ENCODE measurements at regions not wholly inside any gene's neighbourhood (a gene's known extent, or its start where the extent isn't known, plus 50 kb on each side); places are given as distances from the start of the nearest gene placed in this dataset.

GRCh38 chr1:67615886-67616285 lies 69.1 kb upstream of the GADD45A start:
- no peak for DNase-seq
- Histone ChIP-seq H3K36me3 (ENCODE audit: control insufficient read depth, insufficient read depth, low read length) (no peaks in the 10 kb centered on the region), H3K4me3 (ENCODE audit: low read length) (no peak overlapping the region), H3K27ac (ENCODE audit: low read length) (no peak overlapping the region), H3K27me3 (ENCODE audit: control insufficient read depth, insufficient read depth, low read length) (no peaks in the 10 kb centered on the region), H3K4me1 (ENCODE audit: control insufficient read depth, insufficient read depth, low read length) (peaks cover 3% of the 10 kb centered on the region), H3K9me3 (ENCODE audit: control insufficient read depth, low read depth, low read length) (no peaks in the 10 kb centered on the region)
- WGBS (ENCODE audit: insufficient coverage, low lambda C conversion rate), result no CpG with 5 or more reads among the region's 1 CpG

GRCh38 chr1:67616394-67616985 lies 68.5 kb upstream of the GADD45A start:
- Histone ChIP-seq H3K4me1 (ENCODE audit: control insufficient read depth, insufficient read depth, low read length) (peaks cover 3% of the 10 kb centered on the region), H3K27me3 (ENCODE audit: control insufficient read depth, insufficient read depth, low read length) (no peaks in the 10 kb centered on the region), H3K9me3 (ENCODE audit: control insufficient read depth, low read depth, low read length) (no peaks in the 10 kb centered on the region), H3K36me3 (ENCODE audit: control insufficient read depth, insufficient read depth, low read length) (no peaks in the 10 kb centered on the region), H3K4me3 (ENCODE audit: low read length) (no peak overlapping the region), H3K27ac (ENCODE audit: low read length) (no peak overlapping the region)
- no peak for DNase-seq
- 90% methylated on average over 2 of the region's 2 CpGs for WGBS (ENCODE audit: insufficient coverage, low lambda C conversion rate)

- Histone ChIP-seq H3K36me3 (ENCODE audit: control insufficient read depth, insufficient read depth, low read length) (no peaks in the 10 kb centered on the region), H3K4me1 (ENCODE audit: control insufficient read depth, insufficient read depth, low read length) (peaks cover 3% of the 10 kb centered on the region), H3K27ac (ENCODE audit: low read length) (no peak overlapping the region), H3K9me3 (ENCODE audit: control insufficient read depth, low read depth, low read length) (no peaks in the 10 kb centered on the region), H3K4me3 (ENCODE audit: low read length) (no peak overlapping the region), H3K27me3 (ENCODE audit: control insufficient read depth, insufficient read depth, low read length) (no peaks in the 10 kb centered on the region)
- WGBS (ENCODE audit: insufficient coverage, low lambda C conversion rate), result 40% methylated on average over 1 of the region's 14 CpGs
- DNase-seq, result no peak
Measured at GRCh38 chr1:67618285-67619018, 66.5 kb upstream of the GADD45A start.

- 43% methylated on average over 1 of the region's 2 CpGs for WGBS (ENCODE audit: insufficient coverage, low lambda C conversion rate)
- peaks cover 3% of the 10 kb centered on the region for H3K4me1 ChIP-seq (ENCODE audit: control insufficient read depth, insufficient read depth, low read length)
- no peaks in the 10 kb centered on the region for H3K36me3 ChIP-seq (ENCODE audit: control insufficient read depth, insufficient read depth, low read length)
- no peaks in the 10 kb centered on the region for H3K9me3 ChIP-seq (ENCODE audit: control insufficient read depth, low read depth, low read length)
- no peak overlapping the region for H3K4me3 ChIP-seq (ENCODE audit: low read length)
- H3K27me3 ChIP-seq (ENCODE audit: control insufficient read depth, insufficient read depth, low read length), result no peaks in the 10 kb centered on the region
- DNase-seq, result no peak
- no peak overlapping the region for H3K27ac ChIP-seq (ENCODE audit: low read length)
Measured at GRCh38 chr1:67619080-67619479, 65.9 kb upstream of the GADD45A start.

GRCh38 chr1:67623906-67624305 lies 61.1 kb upstream of the GADD45A start:
- H3K27me3 ChIP-seq (ENCODE audit: control insufficient read depth, insufficient read depth, low read length), result no peaks in the 10 kb centered on the region
- peaks cover 10% of the 10 kb centered on the region for H3K4me1 ChIP-seq (ENCODE audit: control insufficient read depth, insufficient read depth, low read length)
- no peak for DNase-seq
- H3K36me3 ChIP-seq (ENCODE audit: control insufficient read depth, insufficient read depth, low read length), result no peaks in the 10 kb centered on the region
- no peak overlapping the region for H3K4me3 ChIP-seq (ENCODE audit: low read length)
- H3K27ac ChIP-seq (ENCODE audit: low read length), result no peak overlapping the region
- no peaks in the 10 kb centered on the region for H3K9me3 ChIP-seq (ENCODE audit: control insufficient read depth, low read depth, low read length)
- 100% methylated on average over 1 of the region's 3 CpGs for WGBS (ENCODE audit: insufficient coverage, low lambda C conversion rate)

- no peak overlapping the region for H3K4me3 ChIP-seq (ENCODE audit: low read length)
Measured at GRCh38 chr1:67624680-67625079, 60.3 kb upstream of the GADD45A start.

GRCh38 chr1:67626090-67626860 lies 58.7 kb upstream of the GADD45A start:
- no peak overlapping the region for H3K27ac ChIP-seq (ENCODE audit: low read length)
- no peak for DNase-seq

More at GRCh38 chr1:67624680-67625079, 60.3 kb upstream of the GADD45A start:
- Histone ChIP-seq H3K27me3 (ENCODE audit: control insufficient read depth, insufficient read depth, low read length) (no peaks in the 10 kb centered on the region), H3K9me3 (ENCODE audit: control insufficient read depth, low read depth, low read length) (no peaks in the 10 kb centered on the region), H3K36me3 (ENCODE audit: control insufficient read depth, insufficient read depth, low read length) (no peaks in the 10 kb centered on the region), H3K27ac (ENCODE audit: low read length) (no peak overlapping the region), H3K4me1 (ENCODE audit: control insufficient read depth, insufficient read depth, low read length) (peaks cover 11% of the 10 kb centered on the region)
- WGBS (ENCODE audit: insufficient coverage, low lambda C conversion rate), result no CpG with 5 or more reads among the region's 2 CpGs
- no peak for DNase-seq

GRCh38 chr1:67626861-67627235 lies 58.2 kb upstream of the GADD45A start:
- H3K4me3 ChIP-seq (ENCODE audit: low read length), result no peak overlapping the region
- no peak for DNase-seq
- H3K27me3 ChIP-seq (ENCODE audit: control insufficient read depth, insufficient read depth, low read length), result no peaks in the 10 kb centered on the region
- no CpG with 5 or more reads among the region's 1 CpG for WGBS (ENCODE audit: insufficient coverage, low lambda C conversion rate)
- peaks cover 23% of the 10 kb centered on the region for H3K4me1 ChIP-seq (ENCODE audit: control insufficient read depth, insufficient read depth, low read length)
- no peaks in the 10 kb centered on the region for H3K9me3 ChIP-seq (ENCODE audit: control insufficient read depth, low read depth, low read length)
- no peak overlapping the region for H3K27ac ChIP-seq (ENCODE audit: low read length)
- H3K36me3 ChIP-seq (ENCODE audit: control insufficient read depth, insufficient read depth, low read length), result no peaks in the 10 kb centered on the region

More at GRCh38 chr1:67626090-67626860, 58.7 kb upstream of the GADD45A start:
- H3K27me3 ChIP-seq (ENCODE audit: control insufficient read depth, insufficient read depth, low read length), result no peaks in the 10 kb centered on the region
- no peak overlapping the region for H3K4me3 ChIP-seq (ENCODE audit: low read length)
- peaks cover 20% of the 10 kb centered on the region for H3K4me1 ChIP-seq (ENCODE audit: control insufficient read depth, insufficient read depth, low read length)
- H3K9me3 ChIP-seq (ENCODE audit: control insufficient read depth, low read depth, low read length), result no peaks in the 10 kb centered on the region
- 89% methylated on average over 1 of the region's 4 CpGs for WGBS (ENCODE audit: insufficient coverage, low lambda C conversion rate)
- H3K36me3 ChIP-seq (ENCODE audit: control insufficient read depth, insufficient read depth, low read length), result no peaks in the 10 kb centered on the region

GRCh38 chr1:67627336-67627735 lies 57.7 kb upstream of the GADD45A start:
- no peak for DNase-seq
- peaks cover 28% of the 10 kb centered on the region for H3K4me1 ChIP-seq (ENCODE audit: control insufficient read depth, insufficient read depth, low read length)
- H3K36me3 ChIP-seq (ENCODE audit: control insufficient read depth, insufficient read depth, low read length), result no peaks in the 10 kb centered on the region
- no peak overlapping the region for H3K4me3 ChIP-seq (ENCODE audit: low read length)
- 100% methylated on average over 1 of the region's 3 CpGs for WGBS (ENCODE audit: insufficient coverage, low lambda C conversion rate)
- no peaks in the 10 kb centered on the region for H3K9me3 ChIP-seq (ENCODE audit: control insufficient read depth, low read depth, low read length)
- no peak overlapping the region for H3K27ac ChIP-seq (ENCODE audit: low read length)
- no peaks in the 10 kb centered on the region for H3K27me3 ChIP-seq (ENCODE audit: control insufficient read depth, insufficient read depth, low read length)

- WGBS (ENCODE audit: insufficient coverage, low lambda C conversion rate), result no CpG with 5 or more reads among the region's 5 CpGs
Measured at GRCh38 chr1:67627906-67628305, 57.1 kb upstream of the GADD45A start.

More at GRCh38 chr1:67627906-67628305, 57.1 kb upstream of the GADD45A start:
- Histone ChIP-seq H3K9me3 (ENCODE audit: control insufficient read depth, low read depth, low read length) (no peaks in the 10 kb centered on the region), H3K27ac (ENCODE audit: low read length) (no peak overlapping the region), H3K4me3 (ENCODE audit: low read length) (no peak overlapping the region), H3K4me1 (ENCODE audit: control insufficient read depth, insufficient read depth, low read length) (peaks cover 33% of the 10 kb centered on the region), H3K27me3 (ENCODE audit: control insufficient read depth, insufficient read depth, low read length) (no peaks in the 10 kb centered on the region), H3K36me3 (ENCODE audit: control insufficient read depth, insufficient read depth, low read length) (no peaks in the 10 kb centered on the region)
- no peak for DNase-seq
